ENCODE measurements at regions not wholly inside any gene's neighbourhood (a gene's known extent, or its start where the extent isn't known, plus 50 kb on each side); places are given as distances from the start of the nearest gene placed in this dataset.
"Not testable (repeated sequence)": the region's sequence is repeated elsewhere in the genome, so short reads cannot be mapped to it uniquely, and the experiment has no call there.

GRCh38 chr2:187627153-187627552, 72.9 kb upstream of the TFPI start:
- TF ChIP-seq CTCF (conservative IDR thresholded peaks at IDR 0.05) (no peak), ZFX (IDR thresholded peaks at IDR 0.05) (no peak)
- H3K27ac ChIP-seq = no peak overlapping the region

GRCh38 chr2:187636731-187637391, 82.6 kb upstream of the TFPI start:
- not testable (repeated sequence) for H3K27ac ChIP-seq

- H3K27ac ChIP-seq = not testable (repeated sequence)
Measured at GRCh38 chr2:187637392-187637740, 83.1 kb upstream of the TFPI start.

GRCh38 chr2:187637771-187638170, 83.5 kb upstream of the TFPI start:
- not testable (repeated sequence) for H3K27ac ChIP-seq

GRCh38 chr2:187638840-187639239, 84.6 kb upstream of the TFPI start:
- TF ChIP-seq CTCF (conservative IDR thresholded peaks at IDR 0.05) (no peak), ZFX (IDR thresholded peaks at IDR 0.05) (no peak)
- H3K27ac ChIP-seq = no peak overlapping the region

GRCh38 chr2:187640926-187641510, 86.8 kb upstream of the TFPI start:
- no peak overlapping the region for H3K27ac ChIP-seq
- no peak for TF ChIP-seq CTCF (conservative IDR thresholded peaks at IDR 0.05)

GRCh38 chr2:187642498-187642897, 88.3 kb upstream of the TFPI start:
- no peak overlapping the region for H3K27ac ChIP-seq
- TF ChIP-seq ZFX (IDR thresholded peaks at IDR 0.05) (no peak), CTCF (conservative IDR thresholded peaks at IDR 0.05) (no peak)

GRCh38 chr2:187644486-187644885, 90.3 kb upstream of the TFPI start:
- TF ChIP-seq CTCF (conservative IDR thresholded peaks at IDR 0.05) (no peak), ZFX (IDR thresholded peaks at IDR 0.05) (no peak)
- no peak overlapping the region for H3K27ac ChIP-seq

- TF ChIP-seq ZFX (IDR thresholded peaks at IDR 0.05) (no peak), CTCF (conservative IDR thresholded peaks at IDR 0.05) (no peak)
- no peak overlapping the region for H3K27ac ChIP-seq
Measured at GRCh38 chr2:187644981-187645380, 90.7 kb upstream of the TFPI start.
